ENCODE measurements at regions not wholly inside any gene's neighbourhood (a gene's known extent, or its start where the extent isn't known, plus 50 kb on each side); places are given as distances from the start of the nearest gene placed in this dataset.

DNA sequence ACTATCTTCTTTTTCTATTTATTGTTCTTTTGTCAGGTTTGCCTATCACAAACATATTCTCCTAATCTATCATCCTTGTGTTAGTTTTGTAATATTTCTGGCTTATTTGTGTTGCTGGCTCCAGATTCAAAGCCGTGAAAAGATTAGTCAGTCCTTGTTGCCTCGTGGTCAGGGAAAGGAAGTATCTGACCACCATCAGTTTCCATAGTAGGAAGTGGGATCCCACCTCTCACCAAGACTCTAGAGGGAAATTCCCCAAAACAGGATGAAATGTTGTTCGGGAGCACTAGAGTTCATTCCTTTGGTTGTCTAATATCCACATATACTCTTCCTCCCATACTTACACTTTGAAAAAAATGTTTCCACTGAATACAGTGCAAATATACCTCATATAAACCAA, 131.0 kb upstream of the HUWE1 start:
- TF ChIP-seq MYC (IDR thresholded peaks at IDR 0.05; ENCODE audit: low read depth, low read length) (no peak), POLR2AphosphoS5 (IDR thresholded peaks at IDR 0.05; ENCODE audit: insufficient read depth, low read depth, low read length) (no peak), GATA2 (IDR thresholded peaks at IDR 0.05; ENCODE audit: insufficient read depth, insufficient read length, low read depth, low read length) (no peak), POLR2A (IDR thresholded peaks at IDR 0.05; ENCODE audit: low read depth, low read length) (no peak), EZH2 (IDR thresholded peaks at IDR 0.05; ENCODE audit: borderline replicate concordance, low read depth, low read length, severe bottlenecking) (no peak), JUN (IDR thresholded peaks at IDR 0.05; ENCODE audit: borderline replicate concordance, insufficient read depth, insufficient read length, low read depth) (no peak)
- no peaks in the 10 kb centered on the region for H4K20me1 ChIP-seq (replicated peaks; ENCODE audit: control insufficient read depth, extremely low read depth, insufficient read depth, low read length)
- CTCF ChIA-PET, result no interaction called here
- no peak overlapping the region for H2AFZ ChIP-seq (ENCODE audit: low read depth, low read length)
- FAIRE-seq (no peak), DNase-seq (ENCODE audit: low read depth, low spot score) (no peak)
- H3K9me3 ChIP-seq (replicated peaks; ENCODE audit: control insufficient read depth, insufficient read depth, low read length), result no peaks in the 10 kb centered on the region
- H3K27ac ChIP-seq (ENCODE audit: insufficient read depth, low read depth, low read length), result no peak overlapping the region
- BruUV-seq (replicated peaks), result no TSS peak
- H3K79me2 ChIP-seq (ENCODE audit: control insufficient read depth, insufficient read depth, low read length), result no peaks in the 10 kb centered on the region
- POLR2A ChIA-PET, result no interaction called here
- H3K9ac ChIP-seq (replicated peaks; ENCODE audit: extremely low read depth, insufficient read depth, low read length), result no peak overlapping the region
- dilution Hi-C loops (cut with MboI; ENCODE audit: extremely low pct_ligation_motif_present, low sequenced_read_pairs) (no loop called here), intact Hi-C loops (cut with micrococcal nuclease) (no loop called here)
- no peaks in the 10 kb centered on the region for H3K4me1 ChIP-seq (ENCODE audit: control insufficient read depth, extremely low read depth, insufficient read depth, low read length)
- H3K4me3 ChIP-seq (replicated peaks in 1 of 3; ENCODE audit: insufficient read depth in 1 of 3, low read depth in 1 of 3, low read length in 3 of 3), result no peak overlapping the region
- no peaks in the 10 kb centered on the region for H3K9me1 ChIP-seq (replicated peaks; ENCODE audit: control insufficient read depth, extremely low read depth, insufficient read depth, low read length)
- H3K27me3 ChIP-seq (ENCODE audit: control insufficient read depth in 2 of 2, insufficient read depth in 2 of 2, low read length in 2 of 2), result no peaks in the 10 kb centered on the region
- no peak overlapping the region for H3K4me2 ChIP-seq (ENCODE audit: insufficient read depth, low read length)
- H3K36me3 ChIP-seq (ENCODE audit: control insufficient read depth in 2 of 2, extremely low read depth in 1 of 2, insufficient read depth in 2 of 2, low read length in 2 of 2), result no peaks in the 10 kb centered on the region

DNA sequence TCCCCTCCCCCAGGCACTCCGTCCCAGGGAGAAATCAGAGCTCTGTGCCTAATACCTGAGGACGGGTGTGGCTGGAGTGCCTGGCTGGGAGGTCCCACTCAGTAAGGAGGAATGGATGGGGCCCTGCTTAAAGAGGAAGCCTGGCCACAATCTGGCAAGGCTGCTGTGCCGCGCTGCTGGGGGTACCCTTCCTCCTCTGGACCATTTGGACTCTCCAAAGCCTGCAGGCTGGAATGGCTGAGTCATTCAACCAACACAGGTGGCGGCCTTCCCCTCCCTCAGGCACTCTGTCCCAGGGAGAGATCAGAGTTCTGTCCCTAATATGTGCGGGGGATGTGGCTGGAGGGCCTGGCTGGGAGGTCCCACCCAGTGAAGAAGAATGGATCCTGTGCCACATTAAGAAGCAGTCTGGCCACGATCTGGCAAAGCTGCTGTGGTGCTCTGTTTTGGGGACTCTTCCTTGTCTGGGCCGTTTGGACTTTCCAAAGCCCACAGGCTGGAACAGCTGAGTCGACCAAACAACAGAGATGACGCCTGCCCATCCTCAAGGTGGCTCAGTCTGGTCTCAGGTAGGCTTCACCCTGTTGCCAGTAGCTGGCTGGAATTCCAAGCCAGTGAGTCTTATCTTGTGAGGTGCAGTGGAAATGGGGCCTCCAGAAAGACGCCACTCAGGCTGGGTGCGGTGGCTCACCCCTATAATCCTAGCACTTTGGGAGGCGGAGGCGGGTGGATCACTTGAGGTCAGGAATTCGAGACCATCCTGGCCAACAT, 127.3 kb upstream of the HUWE1 start:
- Histone ChIP-seq H3K4me3 (replicated peaks in 1 of 3; ENCODE audit: insufficient read depth in 1 of 3, low read depth in 1 of 3, low read length in 3 of 3) (no peak overlapping the region), H3K9me3 (replicated peaks; ENCODE audit: control insufficient read depth, insufficient read depth, low read length) (no peaks in the 10 kb centered on the region), H3K9ac (replicated peaks; ENCODE audit: extremely low read depth, insufficient read depth, low read length) (no peak overlapping the region), H3K27ac (ENCODE audit: insufficient read depth, low read depth, low read length) (no peak overlapping the region), H2AFZ (ENCODE audit: low read depth, low read length) (no peak overlapping the region), H3K79me2 (ENCODE audit: control insufficient read depth, insufficient read depth, low read length) (no peaks in the 10 kb centered on the region), H3K9me1 (replicated peaks; ENCODE audit: control insufficient read depth, extremely low read depth, insufficient read depth, low read length) (no peaks in the 10 kb centered on the region), H3K4me2 (ENCODE audit: insufficient read depth, low read length) (no peak overlapping the region), H3K36me3 (ENCODE audit: control insufficient read depth in 2 of 2, extremely low read depth in 1 of 2, insufficient read depth in 2 of 2, low read length in 2 of 2) (no peaks in the 10 kb centered on the region), H3K4me1 (ENCODE audit: control insufficient read depth, extremely low read depth, insufficient read depth, low read length) (no peaks in the 10 kb centered on the region), H4K20me1 (replicated peaks; ENCODE audit: control insufficient read depth, extremely low read depth, insufficient read depth, low read length) (no peaks in the 10 kb centered on the region), H3K27me3 (ENCODE audit: control insufficient read depth in 2 of 2, insufficient read depth in 2 of 2, low read length in 2 of 2) (no peaks in the 10 kb centered on the region)
- FAIRE-seq (no peak), DNase-seq (ENCODE audit: low read depth, low spot score) (no peak)
- BruUV-seq (replicated peaks), result no TSS peak
- ChIA-PET POLR2A (no interaction called here), CTCF (no interaction called here)
- intact Hi-C loops (cut with micrococcal nuclease) (no loop called here), dilution Hi-C loops (cut with MboI; ENCODE audit: extremely low pct_ligation_motif_present, low sequenced_read_pairs) (no loop called here)
- no peak for TF ChIP-seq EZH2 (IDR thresholded peaks at IDR 0.05; ENCODE audit: borderline replicate concordance, low read depth, low read length, severe bottlenecking)
- no peak for TF ChIP-seq FOS (IDR thresholded peaks at IDR 0.05; ENCODE audit: borderline replicate concordance, insufficient read depth, low read length)
- no peak for TF ChIP-seq JUN (IDR thresholded peaks at IDR 0.05; ENCODE audit: borderline replicate concordance, insufficient read depth, insufficient read length, low read depth)
- TF ChIP-seq, protein P1, sequence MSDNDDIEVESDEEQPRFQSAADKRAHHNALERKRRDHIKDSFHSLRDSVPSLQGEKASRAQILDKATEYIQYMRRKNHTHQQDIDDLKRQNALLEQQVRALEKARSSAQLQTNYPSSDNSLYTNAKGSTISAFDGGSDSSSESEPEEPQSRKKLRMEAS (IDR thresholded peaks at IDR 0.05; ENCODE audit: insufficient read depth, insufficient read length), result no peak
- no peak for TF ChIP-seq GATA2 (IDR thresholded peaks at IDR 0.05; ENCODE audit: insufficient read depth, insufficient read length, low read depth, low read length)
- TF ChIP-seq, protein P2, sequence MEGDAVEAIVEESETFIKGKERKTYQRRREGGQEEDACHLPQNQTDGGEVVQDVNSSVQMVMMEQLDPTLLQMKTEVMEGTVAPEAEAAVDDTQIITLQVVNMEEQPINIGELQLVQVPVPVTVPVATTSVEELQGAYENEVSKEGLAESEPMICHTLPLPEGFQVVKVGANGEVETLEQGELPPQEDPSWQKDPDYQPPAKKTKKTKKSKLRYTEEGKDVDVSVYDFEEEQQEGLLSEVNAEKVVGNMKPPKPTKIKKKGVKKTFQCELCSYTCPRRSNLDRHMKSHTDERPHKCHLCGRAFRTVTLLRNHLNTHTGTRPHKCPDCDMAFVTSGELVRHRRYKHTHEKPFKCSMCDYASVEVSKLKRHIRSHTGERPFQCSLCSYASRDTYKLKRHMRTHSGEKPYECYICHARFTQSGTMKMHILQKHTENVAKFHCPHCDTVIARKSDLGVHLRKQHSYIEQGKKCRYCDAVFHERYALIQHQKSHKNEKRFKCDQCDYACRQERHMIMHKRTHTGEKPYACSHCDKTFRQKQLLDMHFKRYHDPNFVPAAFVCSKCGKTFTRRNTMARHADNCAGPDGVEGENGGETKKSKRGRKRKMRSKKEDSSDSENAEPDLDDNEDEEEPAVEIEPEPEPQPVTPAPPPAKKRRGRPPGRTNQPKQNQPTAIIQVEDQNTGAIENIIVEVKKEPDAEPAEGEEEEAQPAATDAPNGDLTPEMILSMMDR (IDR thresholded peaks at IDR 0.05; ENCODE audit: extremely low read depth in 1 of 2, insufficient read depth in 1 of 2, low read depth in 1 of 2, low read length in 2 of 2), result no peak
- no peak for TF ChIP-seq POLR2A (IDR thresholded peaks at IDR 0.05; ENCODE audit: low read depth, low read length)
- no peak for TF ChIP-seq POLR2AphosphoS5 (IDR thresholded peaks at IDR 0.05; ENCODE audit: insufficient read depth, low read depth, low read length)
- TF ChIP-seq MYC (IDR thresholded peaks at IDR 0.05; ENCODE audit: low read depth, low read length), result no peak

Data from endothelial cell of umbilical vein (primary cell).